ENCODE measurements at regions not wholly inside any gene's neighbourhood (a gene's known extent, or its start where the extent isn't known, plus 50 kb on each side); places are given as distances from the start of the nearest gene placed in this dataset.
A peak's percentile ranks its signal among the peaks of the same experiment; 100 is the strongest.
"Not testable (repeated sequence)": the region's sequence is repeated elsewhere in the genome, so short reads cannot be mapped to it uniquely, and the experiment has no call there.

GRCh38 chr6:166253778-166254204, 54.4 kb downstream of the PRR18 start:
- TF ChIP-seq CTCF (IDR thresholded peaks at IDR 0.05) = no peak
- Histone ChIP-seq H3K27ac (no peak overlapping the region), H3K4me3 (peak overlapping the region; percentile 27 to 43), H3K4me1 (peaks cover 0 to 13% (median 8%) of the 10 kb centered on the region in 4 donors), H3K27me3 (peaks cover 0 to 48% of the 10 kb centered on the region in 2 donors), H3K9me3 (no peaks in the 10 kb centered on the region), H3K36me3 (no peaks in the 10 kb centered on the region)
- intact Hi-C loops (cut with DNase I; ENCODE audit: low total_unique reads) = no loop called here
- DNase-seq = no peak

- Histone ChIP-seq H3K4me3 (peak overlapping the region; percentile 27 to 43), H3K4me1 (peaks cover 0 to 13% (median 8%) of the 10 kb centered on the region in 4 donors), H3K9me3 (no peaks in the 10 kb centered on the region), H3K27ac (no peak overlapping the region), H3K27me3 (peaks cover 0 to 42% of the 10 kb centered on the region in 2 donors), H3K36me3 (no peaks in the 10 kb centered on the region)
- intact Hi-C loops (cut with DNase I; ENCODE audit: low total_unique reads) = no loop called here
- no peak for TF ChIP-seq CTCF (IDR thresholded peaks at IDR 0.05)
- DNase-seq = no peak
Observed at GRCh38 chr6:166253281-166253681, 54.9 kb downstream of the PRR18 start.

GRCh38 chr6:166252601-166253000, 55.6 kb downstream of the PRR18 start:
- Histone ChIP-seq H3K4me1 (peaks cover 0 to 13% (median 8%) of the 10 kb centered on the region in 4 donors), H3K36me3 (no peaks in the 10 kb centered on the region), H3K27me3 (peaks cover 0 to 37% of the 10 kb centered on the region in 2 donors), H3K27ac (no peak overlapping the region), H3K9me3 (no peaks in the 10 kb centered on the region), H3K4me3 (no peak overlapping the region)
- intact Hi-C loops (cut with DNase I; ENCODE audit: low total_unique reads) = no loop called here
- DNase-seq = no peak
- no peak for TF ChIP-seq CTCF (IDR thresholded peaks at IDR 0.05)

GRCh38 chr6:166251655-166252054, 56.5 kb downstream of the PRR18 start:
- peaks cover 0 to 13% (median 8%) of the 10 kb centered on the region in 4 donors for H3K4me1 ChIP-seq
- peaks cover 0 to 29% of the 10 kb centered on the region in 2 donors for H3K27me3 ChIP-seq
- H3K4me3 ChIP-seq = no peak overlapping the region
- H3K27ac ChIP-seq = no peak overlapping the region
- no peaks in the 10 kb centered on the region for H3K9me3 ChIP-seq
- TF ChIP-seq CTCF (IDR thresholded peaks at IDR 0.05) = no peak
- DNase-seq = no peak
- intact Hi-C loops (cut with DNase I; ENCODE audit: low total_unique reads) = no loop called here
- H3K36me3 ChIP-seq = no peaks in the 10 kb centered on the region

GRCh38 chr6:166251211-166251610, 57.0 kb downstream of the PRR18 start:
- Histone ChIP-seq H3K4me3 (no peak overlapping the region), H3K9me3 (no peaks in the 10 kb centered on the region), H3K4me1 (peaks cover 0 to 13% (median 8%) of the 10 kb centered on the region in 4 donors), H3K27me3 (peaks cover 0 to 29% of the 10 kb centered on the region in 2 donors), H3K36me3 (no peaks in the 10 kb centered on the region), H3K27ac (no peak overlapping the region)
- DNase-seq = no peak
- no peak for TF ChIP-seq CTCF (IDR thresholded peaks at IDR 0.05)
- intact Hi-C loops (cut with DNase I; ENCODE audit: low total_unique reads) = no loop called here

- H3K9me3 ChIP-seq; H3K36me3 ChIP-seq; intact Hi-C loops (cut with DNase I; ENCODE audit: low total_unique reads); DNase-seq; H3K4me3 ChIP-seq; H3K27ac ChIP-seq: not testable (repeated sequence)
- Histone ChIP-seq H3K27me3 (peaks cover 0 to 22% of the 10 kb centered on the region in 2 donors), H3K4me1 (peaks cover 0 to 12% (median 8%) of the 10 kb centered on the region in 4 donors)
Observed at GRCh38 chr6:166249061-166249785, 59.0 kb downstream of the PRR18 start.

All from tibial artery (tissue), 4 donors.